ENCODE measurements at regions not wholly inside any gene's neighbourhood (a gene's known extent, or its start where the extent isn't known, plus 50 kb on each side); places are given as distances from the start of the nearest gene placed in this dataset.
"Not testable (repeated sequence)": the region's sequence is repeated elsewhere in the genome, so short reads cannot be mapped to it uniquely, and the experiment has no call there.

DNA sequence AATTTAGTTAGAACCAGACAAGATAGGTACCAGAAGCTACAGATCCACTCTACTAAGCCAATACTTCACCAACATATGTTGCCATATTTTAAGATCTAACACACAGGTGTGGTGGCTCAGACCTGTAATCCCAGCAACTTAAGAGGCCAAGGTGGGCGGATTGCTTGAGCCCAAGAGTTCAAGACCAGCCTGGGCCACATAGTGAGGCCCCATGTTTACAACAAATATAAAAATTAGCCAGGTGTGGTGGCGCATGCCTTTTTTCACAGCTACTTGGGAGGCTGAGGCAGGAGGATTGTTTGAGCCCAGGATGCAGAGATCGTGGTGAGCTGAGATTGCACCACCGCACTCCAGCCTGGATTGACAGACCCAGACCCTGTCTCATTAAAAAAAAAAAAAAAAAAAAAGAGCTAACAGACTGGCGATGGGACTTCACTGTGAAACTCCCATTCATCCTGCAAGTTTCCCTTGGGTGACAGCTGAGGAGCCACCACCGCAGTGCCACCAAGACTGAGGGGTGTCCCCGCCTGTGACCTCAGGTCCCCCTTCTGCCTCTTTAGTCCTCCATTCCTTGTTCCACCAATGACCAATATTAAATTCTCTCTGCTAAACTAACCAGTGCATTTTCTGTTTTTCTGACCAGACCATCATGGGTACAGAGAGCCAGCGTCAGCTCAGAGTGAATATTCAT is 163.3 kb downstream of the OR4M2 start:
- Mint-ChIP-seq H3K27ac (no peak overlapping the region), H3K4me3 (no peak overlapping the region), H3K4me1 (peaks cover 7% of the 10 kb centered on the region), H3K9me3 (no peaks in the 10 kb centered on the region), H3K36me3 (no peaks in the 10 kb centered on the region)
- no peak for ATAC-seq
- no peak for DNase-seq (ENCODE audit: low spot score in 2 of 2)

DNA sequence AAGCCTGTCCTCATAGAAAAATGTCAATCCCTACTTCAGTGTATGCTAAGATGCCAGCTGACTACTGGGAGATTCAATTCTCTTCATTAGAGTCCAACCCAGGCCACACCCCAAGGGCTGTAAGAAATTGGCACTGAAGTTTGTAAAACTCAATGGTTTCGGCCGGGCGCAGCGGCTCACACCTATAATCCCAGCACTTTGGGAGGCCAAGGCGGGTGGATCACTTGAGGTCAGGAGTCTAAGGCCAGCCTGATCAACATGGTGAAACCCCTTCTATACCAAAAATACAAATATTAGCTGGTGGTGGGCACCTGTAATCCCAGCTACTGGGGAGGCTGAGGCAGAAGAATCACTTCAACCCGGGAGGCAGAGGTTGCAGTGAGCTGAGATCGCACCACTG is 169.2 kb downstream of the OR4M2 start:
- H3K27ac Mint-ChIP-seq, H3K4me3 Mint-ChIP-seq: not testable (repeated sequence)
- peaks cover 23% of the 10 kb centered on the region for H3K4me1 Mint-ChIP-seq

DNA sequence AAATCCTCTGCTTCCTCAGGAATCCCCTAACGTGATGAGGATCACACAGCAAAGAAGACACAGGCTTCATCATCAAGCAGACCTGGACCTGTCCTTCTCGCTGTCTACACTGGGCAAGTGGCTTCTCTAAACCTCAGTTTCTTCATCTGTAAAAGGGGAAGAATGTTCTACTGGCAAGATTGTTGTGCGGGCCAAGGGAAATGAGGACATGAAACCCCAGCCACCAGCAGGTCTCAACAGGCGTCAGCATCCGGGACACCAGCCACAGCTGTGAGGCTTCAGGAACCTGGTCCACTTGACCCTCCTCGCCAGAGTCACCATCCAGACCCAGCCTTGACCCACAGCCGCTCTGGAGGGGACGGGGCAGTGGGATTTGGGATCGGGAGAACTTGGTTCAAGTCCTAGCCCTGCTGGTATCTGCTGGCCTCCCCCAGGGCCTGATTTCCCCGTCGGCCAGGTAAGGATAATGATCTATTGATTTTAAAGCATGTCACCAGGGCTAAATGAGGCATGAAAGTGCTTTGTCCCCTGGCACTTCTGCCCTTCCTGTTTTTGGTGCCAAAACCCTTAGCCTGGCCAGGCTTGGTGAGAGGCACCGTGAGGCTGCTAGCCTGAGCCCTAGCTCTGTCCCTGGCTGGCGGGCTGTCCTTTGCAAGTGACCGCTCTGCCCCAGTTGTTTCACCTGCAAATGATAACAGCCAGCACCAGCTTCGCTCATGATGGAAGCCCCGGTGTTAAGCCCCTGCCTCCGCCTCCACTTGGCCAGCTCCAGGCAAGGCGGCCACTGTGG is 170.4 kb downstream of the OR4M2 start:
- not testable (repeated sequence) for H3K9me3 Mint-ChIP-seq; H3K4me3 Mint-ChIP-seq; DNase-seq (ENCODE audit: low spot score in 2 of 2); ATAC-seq; H3K27ac Mint-ChIP-seq; H3K36me3 Mint-ChIP-seq
- peaks cover 31% of the 10 kb centered on the region for H3K4me1 Mint-ChIP-seq

More for the DNA sequence above, 169.2 kb downstream of the OR4M2 start:
- H3K9me3 Mint-ChIP-seq; DNase-seq (ENCODE audit: low spot score in 2 of 2); ATAC-seq; H3K36me3 Mint-ChIP-seq: not testable (repeated sequence)

DNA sequence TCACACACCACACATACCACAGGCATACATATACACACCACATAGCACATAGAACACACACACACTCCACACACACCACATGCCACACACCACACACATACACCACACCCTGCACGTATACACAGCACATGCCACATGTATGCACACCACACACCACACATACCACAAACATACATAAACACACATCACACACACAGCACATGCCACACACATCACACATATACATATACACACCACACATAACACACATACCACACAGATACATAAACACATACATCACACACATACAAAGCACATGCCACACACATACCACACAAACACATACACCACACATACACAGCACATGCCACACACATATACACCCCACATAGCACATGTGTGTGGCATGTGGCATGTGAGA is 171.1 kb downstream of the OR4M2 start:
- DNase-seq (ENCODE audit: low spot score in 2 of 2) (no peak), ATAC-seq (no peak)
- Mint-ChIP-seq H3K36me3 (no peaks in the 10 kb centered on the region), H3K27ac (no peak overlapping the region), H3K4me3 (no peak overlapping the region), H3K4me1 (peaks cover 31% of the 10 kb centered on the region), H3K9me3 (no peaks in the 10 kb centered on the region)

DNA sequence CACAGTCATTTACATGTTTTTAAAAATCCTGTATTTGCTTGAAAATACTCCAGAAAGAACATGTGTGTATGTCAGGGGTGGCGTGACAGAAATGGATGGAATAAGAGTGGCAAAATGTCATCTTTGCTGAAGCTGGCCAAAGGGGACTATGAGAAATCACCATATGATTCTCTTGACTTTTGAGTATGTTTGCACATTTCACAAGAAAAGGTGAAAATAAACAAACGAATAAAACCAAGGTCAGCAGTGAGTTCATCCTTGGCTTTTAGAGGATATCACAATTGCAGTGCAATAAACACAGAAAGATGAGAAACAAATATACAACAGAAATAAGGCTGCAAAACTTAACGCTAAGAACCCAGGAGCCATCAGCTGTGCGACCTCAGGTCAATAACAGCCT is 171.7 kb downstream of the OR4M2 start:
- H3K36me3 Mint-ChIP-seq; ATAC-seq; H3K27ac Mint-ChIP-seq; H3K4me3 Mint-ChIP-seq; DNase-seq (ENCODE audit: low spot score in 2 of 2); H3K9me3 Mint-ChIP-seq: not testable (repeated sequence)
- peaks cover 31% of the 10 kb centered on the region for H3K4me1 Mint-ChIP-seq

DNA sequence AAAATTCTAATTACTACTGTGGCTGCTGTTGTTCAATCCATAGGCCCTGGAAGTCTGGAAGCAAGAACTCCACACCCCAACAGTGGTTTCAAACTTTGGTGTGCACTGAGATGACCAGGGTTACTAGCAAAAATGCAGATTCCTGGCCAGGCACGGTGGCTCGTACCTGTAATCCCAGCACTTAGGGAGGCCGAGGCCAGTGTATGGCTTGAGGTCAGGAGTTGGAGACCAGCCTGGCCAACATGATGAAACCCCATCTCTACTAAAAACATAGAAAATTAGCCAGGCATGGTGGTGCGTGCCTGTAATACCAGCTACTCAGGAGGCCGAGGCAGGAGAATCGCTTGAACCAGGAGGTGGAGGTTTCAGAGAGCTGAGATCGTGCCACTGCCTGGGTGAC is 172.2 kb downstream of the OR4M2 start:
- H3K36me3 Mint-ChIP-seq; H3K27ac Mint-ChIP-seq; DNase-seq (ENCODE audit: low spot score in 2 of 2); ATAC-seq; H3K4me3 Mint-ChIP-seq; H3K9me3 Mint-ChIP-seq: not testable (repeated sequence)
- peaks cover 31% of the 10 kb centered on the region for H3K4me1 Mint-ChIP-seq

DNA sequence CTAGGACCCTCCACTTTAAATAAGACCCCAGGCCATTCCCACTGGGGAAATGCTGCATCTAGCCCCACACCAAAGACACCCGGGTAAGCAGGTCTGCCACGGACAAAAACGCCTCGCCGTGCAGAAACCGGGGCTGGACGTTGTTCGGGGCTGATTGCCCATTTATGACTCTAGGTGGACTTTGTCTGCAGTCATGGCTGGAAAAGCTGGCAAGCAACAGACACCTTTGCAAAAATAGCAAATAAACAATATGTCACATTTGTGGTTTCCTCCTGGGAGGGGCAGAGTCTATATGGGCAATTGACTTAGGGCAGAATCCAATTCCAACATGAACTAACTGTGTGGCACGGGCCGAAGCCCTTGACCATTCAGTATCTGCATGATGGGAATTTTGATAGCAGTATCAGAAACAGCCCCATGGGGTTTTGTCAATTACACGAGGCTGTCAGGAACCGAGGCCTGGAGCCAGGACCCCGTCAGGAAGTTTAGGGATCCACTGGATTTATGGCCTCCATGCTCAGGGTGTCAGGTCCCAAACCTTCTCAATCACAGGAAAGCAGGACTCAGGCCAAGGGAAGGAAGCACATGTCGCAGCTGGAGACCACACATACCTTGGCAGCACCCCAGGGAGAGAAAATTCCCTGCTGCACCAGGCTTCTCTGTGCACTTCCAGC is 172.8 kb downstream of the OR4M2 start:
- H3K4me1 Mint-ChIP-seq = peaks cover 31% of the 10 kb centered on the region
- not testable (repeated sequence) for H3K9me3 Mint-ChIP-seq; H3K36me3 Mint-ChIP-seq; ATAC-seq; H3K27ac Mint-ChIP-seq; H3K4me3 Mint-ChIP-seq; DNase-seq (ENCODE audit: low spot score in 2 of 2)

DNA sequence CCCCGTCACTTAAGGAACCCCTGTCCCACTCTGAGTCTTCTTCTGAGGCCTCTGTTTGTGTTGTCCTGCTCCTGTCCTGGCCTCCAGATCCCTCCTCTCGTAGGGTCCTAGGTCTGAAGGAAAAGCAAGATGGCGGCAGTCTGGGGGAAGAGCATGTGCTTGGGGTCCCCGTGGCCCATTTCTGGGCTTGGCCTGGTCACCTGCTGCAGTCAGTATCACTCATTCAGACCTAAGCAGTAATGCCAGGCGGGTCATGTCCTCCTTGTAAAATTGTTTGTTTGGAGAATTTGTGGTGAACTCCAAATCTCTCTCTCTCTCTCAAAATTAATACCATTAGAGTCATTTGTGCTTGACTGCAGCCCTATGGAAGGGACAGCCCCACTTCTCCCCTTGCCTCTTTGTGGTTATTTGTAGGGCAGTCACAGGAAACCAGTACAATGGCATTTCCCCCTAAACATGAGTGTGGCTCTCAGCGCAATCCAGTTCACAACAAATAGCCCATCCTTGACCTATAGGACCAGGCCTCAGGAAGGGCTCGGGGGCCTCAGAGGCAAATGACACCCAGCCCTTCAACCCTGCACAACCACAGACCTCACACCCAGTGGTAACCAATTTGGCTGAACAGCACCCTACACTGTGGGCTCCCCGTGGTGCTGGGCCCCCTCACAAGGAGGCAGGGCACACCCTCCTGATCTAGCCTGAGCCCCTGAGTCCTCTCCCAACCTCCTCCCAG is 173.5 kb downstream of the OR4M2 start:
- peak; percentile 28 to 61 for DNase-seq (ENCODE audit: low spot score in 2 of 2)
- peak; percentile 89 for ATAC-seq
- Mint-ChIP-seq H3K4me1 (peaks cover 31% of the 10 kb centered on the region), H3K4me3 (peak overlapping the region; percentile 17), H3K27ac (peak overlapping the region; percentile 7), H3K9me3 (no peaks in the 10 kb centered on the region), H3K36me3 (no peaks in the 10 kb centered on the region)

DNA sequence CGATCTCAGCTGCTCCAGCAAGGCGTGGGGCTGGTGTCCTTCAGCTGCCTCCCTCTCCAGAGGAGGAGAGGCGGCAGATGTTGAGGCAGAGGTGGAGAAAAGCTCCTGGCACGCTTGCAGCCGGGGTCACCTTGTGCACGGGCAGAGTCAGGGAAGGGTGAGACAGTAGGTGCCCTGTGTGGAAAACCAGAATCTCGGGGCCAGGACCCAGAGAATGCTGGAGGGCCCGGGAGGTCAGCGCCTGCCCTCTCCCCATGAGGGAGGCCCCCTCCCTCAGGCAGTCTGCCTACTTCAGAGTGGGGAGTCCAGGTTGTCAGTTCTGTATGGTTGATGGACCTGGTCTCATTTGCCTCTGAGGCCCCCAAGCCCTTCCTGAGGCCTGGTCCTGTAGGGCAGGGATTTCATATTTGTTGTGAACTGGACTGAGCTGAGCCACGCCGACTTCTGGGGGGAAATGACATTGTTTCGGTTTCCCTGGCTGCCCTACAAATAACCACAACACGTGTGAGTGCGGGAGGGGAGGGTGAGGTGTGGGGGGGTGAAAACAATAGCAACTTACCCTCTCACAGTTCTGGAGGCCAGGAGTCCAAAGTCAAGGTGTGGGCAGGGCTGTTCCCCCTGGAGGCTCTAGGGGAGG is 174.2 kb downstream of the OR4M2 start:
- peak overlapping the region; percentile 17 for H3K4me3 Mint-ChIP-seq
- not testable (repeated sequence) for ATAC-seq; H3K36me3 Mint-ChIP-seq; DNase-seq (ENCODE audit: low spot score in 2 of 2); H3K9me3 Mint-ChIP-seq
- H3K4me1 Mint-ChIP-seq = peaks cover 33% of the 10 kb centered on the region
- peak overlapping the region; percentile 7 for H3K27ac Mint-ChIP-seq

DNA sequence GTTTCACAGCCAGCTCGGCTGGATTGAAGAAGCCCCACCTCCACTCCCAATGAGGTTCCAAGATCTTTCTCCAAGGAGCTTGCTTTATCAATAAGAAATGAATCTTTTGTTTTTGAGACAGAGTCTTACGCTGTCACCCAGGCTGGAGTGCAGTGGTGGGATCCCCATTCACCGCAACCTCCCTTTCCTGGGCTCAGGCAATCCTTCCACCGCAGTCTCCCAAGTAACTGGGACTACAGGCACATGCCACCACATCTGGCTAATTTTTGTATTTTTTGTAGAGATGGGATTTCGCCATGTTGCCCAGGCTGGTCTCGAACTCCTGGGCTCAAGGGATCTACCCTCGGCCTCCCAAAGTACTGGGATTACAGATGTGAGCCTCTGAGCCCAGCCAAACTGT is 175.3 kb downstream of the OR4M2 start:
- H3K4me3 Mint-ChIP-seq = not testable (repeated sequence)

DNA sequence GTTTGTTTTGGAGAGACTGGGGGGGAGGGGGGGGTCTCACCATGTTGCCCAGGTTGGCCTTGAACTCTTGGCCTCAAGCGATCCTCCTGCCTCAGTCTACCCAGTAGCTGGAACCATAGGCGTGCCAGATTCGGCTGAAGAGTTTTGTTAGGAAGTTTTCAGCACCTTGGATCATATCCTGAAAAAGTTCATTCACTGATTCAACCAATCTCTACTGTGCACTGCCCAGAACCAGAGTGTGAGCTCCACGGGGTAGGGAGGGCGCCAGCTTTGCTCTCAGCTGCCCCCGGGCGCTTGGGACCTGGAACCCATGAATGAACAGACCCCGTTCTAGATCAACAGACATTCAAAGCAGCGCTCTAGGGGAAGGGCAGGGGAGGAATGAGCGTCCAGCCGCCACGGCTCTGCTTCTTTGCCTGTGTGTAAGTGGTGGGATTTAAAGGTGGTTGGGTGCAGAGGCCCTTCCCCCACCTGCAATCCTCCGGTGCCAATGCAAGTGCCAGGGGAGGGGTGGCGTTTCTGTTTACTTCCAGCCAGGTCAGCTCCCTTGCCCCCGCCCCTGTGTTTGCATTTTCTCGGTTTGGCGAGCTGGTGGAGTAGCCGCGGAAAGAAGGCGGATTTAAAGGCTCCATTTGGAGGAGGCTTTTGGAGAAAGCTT is 176.2 kb downstream of the OR4M2 start:
- not testable (repeated sequence) for H3K27ac Mint-ChIP-seq; DNase-seq (ENCODE audit: low spot score in 2 of 2); H3K36me3 Mint-ChIP-seq; H3K9me3 Mint-ChIP-seq; H3K4me3 Mint-ChIP-seq; ATAC-seq
- H3K4me1 Mint-ChIP-seq = peaks cover 38% of the 10 kb centered on the region

More for the DNA sequence above, 175.3 kb downstream of the OR4M2 start:
- DNase-seq (ENCODE audit: low spot score in 2 of 2); H3K27ac Mint-ChIP-seq; H3K36me3 Mint-ChIP-seq; H3K9me3 Mint-ChIP-seq; ATAC-seq: not testable (repeated sequence)
- peaks cover 43% of the 10 kb centered on the region for H3K4me1 Mint-ChIP-seq

DNA sequence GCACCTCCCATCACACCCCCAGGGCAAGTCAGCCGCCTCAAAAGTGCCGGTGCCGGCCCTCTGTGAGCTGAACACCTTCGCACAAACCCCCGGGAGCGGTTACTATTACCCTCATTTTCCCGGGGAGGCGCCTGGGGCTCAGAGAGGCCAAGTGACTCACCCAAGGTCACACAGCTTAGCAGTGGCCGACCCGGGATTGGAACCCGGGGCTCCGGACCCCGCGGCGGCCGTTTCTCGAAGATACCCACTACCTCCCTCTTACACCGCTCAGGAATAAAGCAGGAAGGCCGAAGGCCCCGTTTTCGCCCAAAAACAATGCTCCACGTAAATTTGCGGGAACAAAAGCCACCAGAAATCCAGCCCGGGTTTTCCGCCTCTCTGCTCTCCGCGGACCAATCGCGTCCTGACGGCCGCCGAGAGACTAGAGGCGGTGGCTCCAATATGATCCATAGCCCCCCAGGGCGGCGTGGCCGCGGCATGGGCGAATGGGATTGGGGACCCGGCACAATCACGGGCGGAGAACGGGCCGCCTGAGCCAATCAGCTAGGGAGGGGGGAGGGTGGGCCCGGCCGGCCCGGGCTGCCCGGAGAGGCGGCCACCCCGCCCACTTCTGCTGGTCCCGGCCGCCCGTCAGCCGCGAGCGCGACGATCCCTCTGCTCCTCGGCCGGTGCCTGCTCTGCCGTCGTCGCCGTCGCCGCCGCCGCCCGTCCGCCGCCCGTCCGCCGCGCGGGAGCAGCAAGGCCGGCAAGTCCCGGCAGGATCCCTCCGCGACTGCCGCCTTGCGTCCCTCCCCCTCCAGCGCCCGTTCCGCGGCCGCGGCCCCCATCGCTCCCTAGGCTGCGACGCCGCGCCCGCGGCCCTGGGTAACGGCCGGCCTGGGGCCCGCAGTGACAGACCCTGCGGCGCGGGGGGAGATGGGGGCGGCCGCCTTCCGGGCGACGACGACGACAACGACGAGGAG is 177.0 kb downstream of the OR4M2 start:
- H3K4me3 Mint-ChIP-seq = no peak overlapping the region
- DNase-seq (ENCODE audit: low spot score in 2 of 2) (no peak), ATAC-seq (no peak)
- H3K36me3 Mint-ChIP-seq = no peaks in the 10 kb centered on the region
- H3K9me3 Mint-ChIP-seq = no peaks in the 10 kb centered on the region
- H3K27ac Mint-ChIP-seq = no peak overlapping the region
- H3K4me1 Mint-ChIP-seq = peaks cover 35% of the 10 kb centered on the region

DNA sequence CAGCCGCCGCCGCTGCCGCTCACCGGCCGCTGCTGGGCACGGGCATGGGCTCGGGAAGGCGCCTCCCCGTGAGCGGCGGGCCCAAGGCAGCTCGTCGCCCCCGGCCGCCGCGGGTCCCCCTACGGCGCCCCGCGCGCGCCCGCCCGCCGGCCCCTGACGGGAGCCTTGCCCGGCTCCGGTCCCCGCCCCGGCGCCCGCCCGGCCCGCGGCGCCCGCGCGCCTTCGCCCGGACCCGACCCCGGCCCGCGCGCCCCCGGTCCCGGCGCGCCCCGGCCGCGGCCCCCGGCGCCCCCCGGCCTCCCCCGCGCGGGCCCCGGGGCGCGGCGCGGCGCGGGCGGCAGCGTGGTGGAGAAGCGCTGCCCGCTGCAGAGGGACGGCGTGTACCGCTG is 177.7 kb downstream of the OR4M2 start:
- peaks cover 35% of the 10 kb centered on the region for H3K4me1 Mint-ChIP-seq

More for the DNA sequence above, 177.7 kb downstream of the OR4M2 start:
- no peak for ATAC-seq
- H3K9me3 Mint-ChIP-seq = no peaks in the 10 kb centered on the region
- no peaks in the 10 kb centered on the region for H3K36me3 Mint-ChIP-seq
- H3K4me3 Mint-ChIP-seq = no peak overlapping the region
- no peak overlapping the region for H3K27ac Mint-ChIP-seq
- no peak for DNase-seq (ENCODE audit: low spot score in 2 of 2)

Data from stimulated activated effector memory CD8-positive, alpha-beta T cell treated with anti-CD3 and anti-CD28 coated beads, Interleukin-12 subunit alpha, Interleukin-12 subunit beta, amount 100 ng/mL, for 72 hours (primary cell).